ENCODE measurements at regions not wholly inside any gene's neighbourhood (a gene's known extent, or its start where the extent isn't known, plus 50 kb on each side); places are given as distances from the start of the nearest gene placed in this dataset.

GRCh38 chr6:1079525-1079924, 232.4 kb upstream of the FOXQ1 start:
- no peak for TF ChIP-seq CTCF (IDR thresholded peaks at IDR 0.05 in 2 of 3, conservative IDR thresholded peaks at IDR 0.05 in 1 of 3; ENCODE audit: borderline replicate concordance in 1 of 3, insufficient read depth in 1 of 3, low read depth in 2 of 3, low read length in 2 of 3)
- no peak for TF ChIP-seq YY1 (IDR thresholded peaks at IDR 0.05; ENCODE audit: extremely low read depth, insufficient replicate concordance, low read depth, low read length)
- no peak for TF ChIP-seq EZH2 (IDR thresholded peaks at IDR 0.05)
